Transverse colon (tissue), 4 donors: ENCODE measurements at regions not wholly inside any gene's neighbourhood (a gene's known extent, or its start where the extent isn't known, plus 50 kb on each side); places are given as distances from the start of the nearest gene placed in this dataset.
A peak's percentile ranks its signal among the peaks of the same experiment; 100 is the strongest.

Experiments
- DNase-seq: peaks from one replicate; pipeline ENCODE4 v3.0.0-alpha.2; 2019
- H3K27ac ChIP-seq, 4 donors: fragments of 200-600 bp; sonication (generic); 2 replicates each; pipeline ENCODE4 v1.5.1; 2016 to 2018; ENCODE audit warnings: inconsistent platforms in 4 of 4
- H3K27me3 ChIP-seq: fragments of 200-600 bp; sonication (generic); 2 replicates; pipeline ENCODE4 v1.5.1; 2017; ENCODE audit warnings: inconsistent platforms
- H3K36me3 ChIP-seq, 4 donors: fragments of 200-600 bp; sonication (generic); 2 replicates each; pipeline ENCODE4 v1.5.1; 2017 to 2019; ENCODE audit warnings: inconsistent platforms in 4 of 4
- H3K4me1 ChIP-seq, 4 donors: fragments of 200-600 bp; sonication (generic); 2 replicates each; pipeline ENCODE4 v1.5.1; 2017 to 2020; ENCODE audit warnings: inconsistent platforms in 4 of 4
- H3K4me3 ChIP-seq, 4 donors: fragments of 200-600 bp; sonication (generic); 1 replicate in 1 of 4; 2 replicates in 3 of 4; pipeline versions ENCODE4 v1.5.1 to v1.6.1; 2017 to 2019; ENCODE audit warnings: inconsistent platforms in 4 of 4
- H3K9me3 ChIP-seq, 2 donors: fragments of 200-600 bp; sonication (generic); 2 replicates each; pipeline ENCODE4 v1.5.1; 2017 to 2019; ENCODE audit warnings: inconsistent platforms in 2 of 2
- EP300 ChIP-seq: sonication (generic); formaldehyde crosslinking; IDR thresholded peaks from one replicate; pipeline ENCODE4 v1.6.1; 2017; ENCODE audit warnings: antibody characterized with exemption, low read depth
- POLR2A ChIP-seq: fragments of 450-650 bp; IDR thresholded peaks from one replicate; pipeline ENCODE4 v1.6.1; 2016; ENCODE audit warnings: antibody characterized with exemption, mild to moderate bottlenecking, moderate library complexity
- POLR2AphosphoS5 ChIP-seq, 3 donors: sonication (generic); formaldehyde crosslinking; IDR thresholded peaks; one replicate each; pipeline ENCODE4 v1.6.1; 2016; ENCODE audit warnings: antibody characterized with exemption in 3 of 3
- WGBS, 2 donors: methylation state at CpG; one replicate each; pipeline ENCODE4 v1.1.5; 2018; ENCODE audit warnings: low coverage in 1 of 2; 5-methylcytosine and 5-hydroxymethylcytosine counted together
- in situ Hi-C, 4 donors: fragments of 200-750 bp; cut with MboI; loops; one replicate each; pipeline versions ENCODE4 v1.15.0 to v1.15.1; 2017; ENCODE audit warnings: low sequenced_read_pairs in 3 of 4, low pct_ligation_motif_present in 1 of 4, low pct_unique_long_range_greater_than_20kb in 1 of 4
- intact Hi-C: fragments of 100-400 bp; cut with DNase I; formaldehyde crosslinking; loops from one replicate; pipeline ENCODE4 v1.15.1; 2023; ENCODE audit warnings: low total_unique reads
- TF ChIP-seq, protein P1 (sequence below), 5 experiments: fragments of 200-600 bp in 3 of 5; fragments of 450-650 bp in 2 of 5; sonication (generic) in 3 of 5; IDR thresholded peaks; 1 replicate in 2 of 5; 2 replicates in 3 of 5; pipeline ENCODE4 v1.5.1; 2016 to 2017; ENCODE audit warnings: antibody characterized with exemption in 5 of 5, inconsistent platforms in 3 of 5, mild to moderate bottlenecking in 2 of 5, moderate library complexity in 1 of 5

DNA sequence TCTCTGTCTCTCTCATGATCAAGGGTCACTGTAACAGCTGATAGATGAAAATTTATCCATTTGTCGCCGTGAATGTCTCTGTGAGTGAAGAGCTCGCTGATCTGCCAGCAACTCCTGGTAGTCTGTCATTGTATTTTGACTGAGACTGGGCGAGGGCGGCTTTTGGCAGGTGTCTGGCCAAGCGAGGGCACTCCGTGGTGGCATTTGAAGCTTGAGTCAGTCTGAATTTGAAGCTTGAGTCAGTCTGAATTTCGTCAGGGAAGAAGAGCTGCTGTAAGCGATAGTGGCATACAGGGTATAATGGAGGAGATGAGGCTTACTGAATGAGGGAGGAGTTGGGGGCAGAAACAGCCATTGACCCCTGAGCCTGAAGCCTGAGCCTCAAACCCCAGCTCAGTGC, 56.8 kb upstream of the FAM181A start:
- Histone ChIP-seq H3K27me3 (no peaks in the 10 kb centered on the region), H3K36me3 (no peaks in the 10 kb centered on the region), H3K9me3 (no peaks in the 10 kb centered on the region), H3K27ac (no peak overlapping the region), H3K4me3 (no peak overlapping the region), H3K4me1 (no peaks in the 10 kb centered on the region)
- no peak for DNase-seq
- 68 to 70% methylated on average over 2 to 9 of the region's 9 CpGs for WGBS, 2 donors
- in situ Hi-C loops = no loop called here
- TF ChIP-seq POLR2A (no peak), POLR2AphosphoS5 (IDR thresholded peaks at IDR 0.05) (no peak), EP300 (no peak)
- TF ChIP-seq, protein P1, sequence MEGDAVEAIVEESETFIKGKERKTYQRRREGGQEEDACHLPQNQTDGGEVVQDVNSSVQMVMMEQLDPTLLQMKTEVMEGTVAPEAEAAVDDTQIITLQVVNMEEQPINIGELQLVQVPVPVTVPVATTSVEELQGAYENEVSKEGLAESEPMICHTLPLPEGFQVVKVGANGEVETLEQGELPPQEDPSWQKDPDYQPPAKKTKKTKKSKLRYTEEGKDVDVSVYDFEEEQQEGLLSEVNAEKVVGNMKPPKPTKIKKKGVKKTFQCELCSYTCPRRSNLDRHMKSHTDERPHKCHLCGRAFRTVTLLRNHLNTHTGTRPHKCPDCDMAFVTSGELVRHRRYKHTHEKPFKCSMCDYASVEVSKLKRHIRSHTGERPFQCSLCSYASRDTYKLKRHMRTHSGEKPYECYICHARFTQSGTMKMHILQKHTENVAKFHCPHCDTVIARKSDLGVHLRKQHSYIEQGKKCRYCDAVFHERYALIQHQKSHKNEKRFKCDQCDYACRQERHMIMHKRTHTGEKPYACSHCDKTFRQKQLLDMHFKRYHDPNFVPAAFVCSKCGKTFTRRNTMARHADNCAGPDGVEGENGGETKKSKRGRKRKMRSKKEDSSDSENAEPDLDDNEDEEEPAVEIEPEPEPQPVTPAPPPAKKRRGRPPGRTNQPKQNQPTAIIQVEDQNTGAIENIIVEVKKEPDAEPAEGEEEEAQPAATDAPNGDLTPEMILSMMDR (IDR thresholded peaks at IDR 0.05) = no peak
- intact Hi-C loops = no loop called here

DNA sequence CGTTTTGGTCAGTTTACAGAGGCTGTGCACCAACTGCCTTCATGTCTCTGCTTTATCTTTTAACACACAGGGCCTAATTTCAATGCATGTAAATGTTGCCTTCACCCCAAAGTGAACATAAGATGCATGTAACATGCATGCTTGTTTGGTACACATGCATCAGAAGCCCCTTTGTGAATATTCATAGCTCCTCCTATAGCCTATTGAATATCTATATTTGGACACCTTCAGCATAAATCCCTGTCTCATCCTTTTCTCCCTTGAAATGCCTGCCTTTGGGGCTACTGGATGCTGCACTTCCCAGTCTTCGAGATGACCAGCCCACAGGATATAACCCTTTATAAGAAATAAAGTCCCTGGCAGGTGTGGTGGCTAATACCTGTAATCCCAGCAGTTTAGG, 57.7 kb upstream of the FAM181A start:
- Histone ChIP-seq H3K27ac (no peak overlapping the region), H3K9me3 (no peaks in the 10 kb centered on the region), H3K36me3 (no peaks in the 10 kb centered on the region), H3K4me1 (no peaks in the 10 kb centered on the region), H3K27me3 (no peaks in the 10 kb centered on the region), H3K4me3 (no peak overlapping the region)
- in situ Hi-C loops (no loop called here), intact Hi-C loops (no loop called here)
- TF ChIP-seq POLR2AphosphoS5 (IDR thresholded peaks at IDR 0.05) = no peak
- no peak for DNase-seq
- 33% methylated on average over 2 of the region's 2 CpGs; no CpG with 5 or more reads in 1 of the 2 donors for WGBS, 2 donors

DNA sequence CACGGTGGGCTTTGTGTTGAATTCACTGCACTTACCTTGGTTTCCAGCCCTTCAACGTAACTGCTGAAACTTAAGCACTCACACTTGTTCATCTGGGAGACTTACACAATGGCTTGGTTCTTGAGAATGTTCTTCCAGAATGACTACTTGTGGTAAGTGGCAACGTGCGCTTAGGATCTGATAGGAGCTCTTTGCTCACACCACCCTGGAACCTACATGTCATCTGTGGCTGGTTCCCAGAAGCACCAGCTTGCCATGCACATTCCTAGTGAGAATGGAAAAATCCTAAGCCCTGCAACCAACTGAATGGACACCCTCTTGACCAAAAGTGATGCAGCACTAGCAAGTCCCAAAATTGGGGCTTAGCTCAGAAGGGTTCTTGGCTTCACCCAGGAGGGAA, 59.0 kb upstream of the FAM181A start:
- no peaks in the 10 kb centered on the region for H3K9me3 ChIP-seq
- intact Hi-C loops (no loop called here), in situ Hi-C loops (no loop called here)
- no peak for TF ChIP-seq POLR2A
- TF ChIP-seq POLR2AphosphoS5 (IDR thresholded peaks at IDR 0.05) = no peak
- no peak for TF ChIP-seq EP300
- TF ChIP-seq, protein P1 (IDR thresholded peaks at IDR 0.05) = no peak
- no peaks in the 10 kb centered on the region for H3K27me3 ChIP-seq
- WGBS, 2 donors = 58% methylated on average over 4 of the region's 4 CpGs; no CpG with 5 or more reads in 1 of the 2 donors
- no peaks in the 10 kb centered on the region for H3K36me3 ChIP-seq
- H3K27ac ChIP-seq = no peak overlapping the region
- H3K4me1 ChIP-seq = no peaks in the 10 kb centered on the region
- DNase-seq = no peak
- H3K4me3 ChIP-seq = no peak overlapping the region

- Histone ChIP-seq H3K36me3 (no peaks in the 10 kb centered on the region), H3K9me3 (no peaks in the 10 kb centered on the region), H3K4me3 (no peak overlapping the region), H3K27me3 (no peaks in the 10 kb centered on the region), H3K4me1 (peaks cover 0 to 3% (median 0%) of the 10 kb centered on the region in 4 donors), H3K27ac (peak overlapping the region in 1 of 4 donors; percentile 22)
- intact Hi-C loops (no loop called here), in situ Hi-C loops (no loop called here)
- DNase-seq = no peak
- TF ChIP-seq, protein P1 (IDR thresholded peaks at IDR 0.05) = no peak
- TF ChIP-seq POLR2AphosphoS5 (IDR thresholded peaks at IDR 0.05) (no peak), EP300 (no peak), POLR2A (no peak)
- 55 to 72% methylated on average over 2 to 3 of the region's 3 CpGs for WGBS, 2 donors
These were observed 64.9 kb upstream of the FAM181A start for GRCh38 chr14:93862265-93862664.

GRCh38 chr14:93861836-93862235, 65.3 kb upstream of the FAM181A start:
- peak overlapping the region in 2 of 4 donors; percentile 12 to 22 for H3K27ac ChIP-seq
- no peak for TF ChIP-seq EP300
- TF ChIP-seq POLR2A = no peak
- TF ChIP-seq, protein P1 (IDR thresholded peaks at IDR 0.05) = no peak
- no peak for TF ChIP-seq POLR2AphosphoS5 (IDR thresholded peaks at IDR 0.05)
- DNase-seq = no peak
- in situ Hi-C loops = no loop called here
- no peaks in the 10 kb centered on the region for H3K27me3 ChIP-seq
- intact Hi-C loops = no loop called here
- H3K36me3 ChIP-seq = no peaks in the 10 kb centered on the region
- peaks cover 0 to 3% (median 0%) of the 10 kb centered on the region in 4 donors for H3K4me1 ChIP-seq
- H3K9me3 ChIP-seq = no peaks in the 10 kb centered on the region
- H3K4me3 ChIP-seq = no peak overlapping the region
- WGBS, 2 donors = 71% methylated on average over 5 of the region's 5 CpGs; no CpG with 5 or more reads in 1 of the 2 donors
